HG02852 (cell line): ENCODE measurements at regions not wholly inside any gene's neighbourhood (a gene's known extent, or its start where the extent isn't known, plus 50 kb on each side); places are given as distances from the start of the nearest gene placed in this dataset.
"Not testable (repeated sequence)": the region's sequence is repeated elsewhere in the genome, so short reads cannot be mapped to it uniquely, and the experiment has no call there.

ENCODE experiments used
- ATAC-seq: cut with Tn5 transposase; IDR thresholded peaks from one replicate; pipeline ENCODE4 v1.9.1; 2021; ENCODE audit warnings: mild to moderate bottlenecking, moderate library complexity; ENCODE audit not compliant: unreplicated experiment

DNA sequence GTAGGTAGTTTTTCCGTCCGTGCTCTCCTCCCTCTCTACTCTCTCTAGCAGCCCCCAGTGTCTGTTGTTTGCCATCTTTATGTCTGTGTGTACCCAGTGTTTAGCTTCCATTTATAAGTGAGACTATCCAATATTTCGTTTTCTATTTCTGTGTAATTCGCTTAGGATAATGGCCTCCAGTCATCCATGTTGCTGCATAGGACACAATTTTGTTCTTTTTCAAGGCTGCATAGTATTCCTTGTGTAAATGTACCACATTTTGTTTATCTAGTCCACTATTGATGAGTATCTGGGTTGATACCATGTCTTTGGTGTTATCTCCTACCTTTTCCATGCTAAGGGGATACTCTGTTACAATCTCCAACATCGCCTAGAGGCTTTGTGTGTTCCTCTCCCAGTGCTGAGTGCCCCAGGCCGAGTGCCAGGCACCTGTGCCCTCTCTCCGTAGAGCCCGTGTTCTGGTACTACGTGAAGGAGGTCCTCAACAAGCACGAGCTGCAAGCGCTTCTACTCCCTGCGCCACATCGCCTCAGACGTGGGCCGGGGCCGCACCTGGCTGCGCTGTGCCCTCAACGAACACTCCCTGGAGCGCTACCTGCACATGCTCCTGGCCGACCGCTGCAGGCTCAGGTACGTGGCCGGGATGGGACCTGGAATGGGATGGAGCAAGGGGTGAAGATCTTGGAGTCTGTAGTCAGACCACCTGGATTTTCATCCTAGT is 51.0 kb downstream of the NPIPB11 start:
- not testable (repeated sequence) for ATAC-seq

DNA sequence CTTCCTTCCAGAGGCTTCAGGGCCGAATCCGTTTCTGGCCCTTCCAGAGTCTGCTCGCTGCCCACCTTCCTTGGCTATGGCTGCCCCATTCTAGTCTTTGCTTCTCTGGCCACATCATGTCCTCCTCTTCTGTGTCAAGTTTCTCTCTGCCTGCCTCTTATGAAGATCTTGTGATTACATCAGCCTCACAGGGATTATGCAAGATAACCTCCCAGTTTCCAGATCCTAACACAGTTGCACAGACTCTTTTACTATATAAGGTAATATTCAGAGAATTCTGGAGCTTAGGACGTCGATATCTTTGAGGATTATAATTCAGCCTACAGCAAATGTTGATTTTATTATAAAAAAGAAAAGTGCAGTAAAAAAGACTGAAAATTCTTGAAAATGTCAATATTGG is 52.1 kb downstream of the NPIPB11 start:
- not testable (repeated sequence) for ATAC-seq

DNA sequence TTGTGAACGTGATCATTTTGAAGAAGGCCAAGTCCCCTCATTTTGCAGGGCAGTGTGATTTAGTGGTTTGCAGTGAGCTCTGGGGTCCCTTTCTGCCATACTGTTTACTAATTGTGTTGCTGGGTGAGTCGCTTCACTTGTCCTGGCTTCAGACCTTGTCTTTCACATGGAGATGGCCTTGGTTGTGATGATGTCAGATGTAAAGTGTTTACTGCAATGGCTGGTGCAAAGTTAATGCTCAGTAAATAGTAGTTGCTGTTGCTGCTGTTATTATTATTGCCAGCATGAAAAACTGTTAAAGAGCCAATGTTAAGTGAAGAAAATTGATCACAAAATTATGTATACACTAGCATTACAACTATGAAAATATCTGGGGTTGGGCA is 53.9 kb downstream of the NPIPB11 start:
- not testable (repeated sequence) for ATAC-seq

DNA sequence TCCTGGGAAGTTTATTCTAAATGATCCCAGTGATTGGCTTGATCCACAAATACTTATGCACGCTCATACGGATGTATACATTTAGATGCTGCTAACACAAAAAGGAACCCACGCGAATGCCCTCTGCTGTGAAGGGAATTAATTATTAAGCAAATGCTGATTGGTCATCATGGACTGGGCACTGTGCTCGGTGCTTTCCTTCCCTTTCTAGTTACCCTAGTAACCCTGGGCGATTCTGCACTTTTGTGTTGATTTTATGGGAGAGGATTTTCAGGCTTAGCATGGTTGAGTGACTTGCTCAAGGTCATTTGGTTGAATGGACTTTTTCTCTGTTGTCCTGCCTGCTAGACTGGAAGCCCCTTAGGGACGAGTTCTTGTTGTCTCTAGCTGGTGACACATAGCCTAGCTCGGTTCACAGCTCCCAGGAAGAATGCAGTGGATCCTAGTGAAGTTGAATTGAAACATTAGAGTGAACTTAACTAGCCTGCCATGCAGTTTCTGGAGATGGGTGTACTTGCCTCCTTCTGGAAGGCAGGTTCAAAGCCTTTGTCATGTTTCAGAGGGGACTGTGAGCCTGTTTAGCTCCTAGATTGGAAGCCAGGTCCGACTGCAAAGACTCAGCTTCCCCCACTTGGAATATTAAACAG is 54.4 kb downstream of the NPIPB11 start:
- ATAC-seq, result not testable (repeated sequence)

DNA sequence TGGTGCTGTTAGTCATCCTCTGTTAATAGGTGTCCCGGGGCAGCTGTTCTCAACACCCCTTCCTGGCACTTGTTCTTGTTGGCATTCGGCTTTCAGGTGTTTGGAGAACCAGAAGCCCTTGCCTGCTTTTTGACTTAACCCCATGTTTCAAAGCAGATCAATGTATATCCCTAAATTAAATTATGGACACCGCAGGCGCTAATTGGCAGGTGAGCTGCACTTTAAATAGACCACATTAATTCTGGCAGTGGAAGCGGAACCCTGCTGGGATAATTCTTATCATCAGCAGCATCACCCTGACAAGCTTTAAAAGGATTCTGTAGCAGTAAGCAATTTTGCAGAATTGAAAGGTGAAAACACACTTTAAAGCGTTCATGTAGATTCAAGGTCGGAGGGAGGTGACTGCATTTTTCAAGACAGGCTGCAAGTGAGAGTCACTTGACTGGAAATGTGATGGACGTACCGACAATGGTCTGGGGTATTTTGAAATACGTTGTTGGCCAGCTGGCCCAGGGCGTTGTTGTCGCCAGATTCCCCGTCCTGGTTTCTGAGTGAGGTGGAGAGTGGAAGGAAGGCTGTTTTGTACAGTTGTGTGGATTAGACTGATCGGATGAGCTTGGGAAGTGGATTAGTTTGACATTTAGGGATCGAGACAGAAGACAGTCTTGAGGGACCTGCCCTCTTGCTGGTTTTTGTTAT is 55.1 kb downstream of the NPIPB11 start:
- not testable (repeated sequence) for ATAC-seq

DNA sequence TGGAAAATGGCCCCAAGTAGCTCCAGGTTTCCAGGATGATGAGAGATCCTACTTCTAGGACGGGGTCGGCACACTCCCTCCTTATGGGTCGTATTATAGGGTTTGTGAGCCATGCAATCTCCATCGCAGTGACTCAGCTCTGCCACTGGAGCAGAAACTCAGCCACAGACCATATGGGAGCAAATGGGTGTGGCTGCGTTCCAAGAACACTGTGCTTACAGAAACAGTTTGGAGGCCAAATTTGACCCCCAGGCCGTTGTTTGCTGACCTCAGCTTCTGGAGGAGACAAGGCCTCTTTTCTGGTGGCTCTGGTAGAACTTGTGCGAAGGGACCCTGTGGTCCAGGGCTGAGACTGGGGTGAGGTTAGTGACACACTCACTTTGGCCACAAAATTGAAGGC is 56.5 kb downstream of the NPIPB11 start:
- ATAC-seq, result not testable (repeated sequence)

DNA sequence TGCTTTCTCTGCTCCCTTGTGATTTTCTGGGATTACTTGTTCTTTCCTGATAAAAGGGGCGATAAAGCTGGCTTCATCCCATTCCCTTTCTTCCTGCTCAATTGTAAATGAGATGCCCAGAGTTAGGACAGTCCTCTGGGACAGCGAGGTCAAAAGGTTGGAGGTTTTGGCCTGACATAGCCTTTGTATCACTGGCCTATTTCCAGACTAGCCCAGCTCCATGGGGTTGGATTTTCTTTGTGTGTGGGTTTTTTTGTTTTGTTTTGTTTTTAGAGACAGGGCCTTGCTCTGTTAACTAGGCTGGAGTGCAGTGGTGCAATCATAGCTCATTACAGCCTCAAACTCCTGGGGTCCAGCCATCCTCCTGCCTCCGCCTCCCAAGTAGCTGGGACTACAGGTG is 57.8 kb downstream of the NPIPB11 start:
- ATAC-seq, result not testable (repeated sequence)

DNA sequence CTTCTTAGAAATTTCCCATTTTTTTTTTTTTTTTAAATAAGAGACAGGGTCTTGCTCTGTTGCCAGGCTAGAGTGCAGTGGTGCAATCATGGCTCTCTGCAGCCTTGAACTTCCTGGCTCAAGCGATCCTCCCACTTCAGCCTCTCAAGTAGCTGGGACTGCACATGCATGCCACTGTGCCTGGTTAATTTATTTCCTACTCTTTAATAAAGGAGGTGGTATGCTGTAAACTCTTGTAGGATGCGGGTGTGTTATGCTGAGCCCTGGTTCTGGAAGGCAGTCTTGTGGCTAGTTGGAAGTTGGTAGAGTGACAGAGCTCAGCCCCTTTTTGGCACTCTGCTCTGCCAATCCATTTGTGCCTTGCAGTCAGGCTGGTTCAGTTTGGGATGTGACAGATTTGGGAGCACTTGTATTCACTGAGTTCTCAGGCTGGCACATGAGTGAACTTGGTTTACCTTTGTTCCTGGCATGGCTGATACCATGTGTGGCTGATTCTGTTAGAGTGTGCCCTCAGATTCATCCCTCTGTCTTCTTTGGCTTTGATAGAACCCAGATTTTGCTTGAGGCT is 58.3 kb downstream of the NPIPB11 start:
- ATAC-seq, result not testable (repeated sequence)

DNA sequence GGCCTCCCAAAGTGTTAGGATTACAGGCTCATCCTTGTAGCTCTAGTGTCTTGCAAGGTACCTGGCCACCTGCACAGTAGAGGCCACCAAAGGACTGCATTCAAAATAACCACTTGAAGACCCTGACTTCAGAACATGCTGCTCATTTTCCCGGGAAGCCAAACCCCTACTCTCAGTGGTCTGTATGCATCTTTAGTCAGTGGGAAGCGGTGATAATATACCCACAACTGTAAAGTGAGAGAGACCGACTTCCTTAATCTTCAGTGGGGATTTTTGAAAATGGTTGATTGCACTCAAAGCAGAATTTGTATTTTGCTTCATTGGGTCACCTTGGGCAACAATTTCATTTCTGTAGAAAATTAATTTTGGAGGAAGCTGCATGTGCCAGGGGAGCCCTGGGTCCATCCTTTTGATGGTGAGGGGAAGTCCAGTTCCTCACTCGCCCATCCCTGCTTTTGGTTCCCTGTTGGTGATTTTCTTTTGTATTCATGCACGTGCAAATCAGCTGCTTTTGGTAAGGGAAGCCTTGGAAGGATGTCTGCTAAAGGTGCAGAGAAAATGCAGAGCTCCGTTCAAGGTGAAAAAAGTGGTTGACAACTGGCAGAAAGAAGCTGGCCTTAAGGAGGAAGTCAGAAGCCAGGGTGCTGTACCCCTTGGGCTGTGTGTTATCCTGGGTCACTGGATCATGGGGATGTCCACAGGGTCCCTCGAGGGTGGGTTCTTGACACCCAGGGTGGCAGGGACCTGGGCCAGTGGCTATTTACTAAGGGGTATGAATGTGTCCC is 59.5 kb downstream of the NPIPB11 start:
- ATAC-seq, result not testable (repeated sequence)

DNA sequence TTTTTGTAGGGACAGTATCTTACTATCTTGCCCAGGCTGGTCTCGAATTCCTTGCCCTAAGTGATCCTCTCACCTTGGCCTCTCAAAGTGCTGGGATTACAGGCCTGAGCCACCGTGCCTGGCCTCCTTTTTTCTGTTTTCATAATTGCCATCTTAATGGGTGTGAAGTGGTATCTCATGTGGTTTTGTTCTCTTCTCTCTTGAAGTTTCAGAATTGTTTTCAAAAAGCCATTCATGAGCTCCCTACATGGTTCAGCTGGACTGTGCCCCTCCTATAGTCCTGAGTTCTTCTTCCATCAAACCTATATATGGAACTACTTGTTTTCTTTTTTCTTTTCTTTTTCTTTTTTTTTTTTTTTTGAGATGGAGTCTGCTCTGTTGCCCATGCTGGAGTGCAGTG is 60.3 kb downstream of the NPIPB11 start:
- ATAC-seq, result not testable (repeated sequence)

DNA sequence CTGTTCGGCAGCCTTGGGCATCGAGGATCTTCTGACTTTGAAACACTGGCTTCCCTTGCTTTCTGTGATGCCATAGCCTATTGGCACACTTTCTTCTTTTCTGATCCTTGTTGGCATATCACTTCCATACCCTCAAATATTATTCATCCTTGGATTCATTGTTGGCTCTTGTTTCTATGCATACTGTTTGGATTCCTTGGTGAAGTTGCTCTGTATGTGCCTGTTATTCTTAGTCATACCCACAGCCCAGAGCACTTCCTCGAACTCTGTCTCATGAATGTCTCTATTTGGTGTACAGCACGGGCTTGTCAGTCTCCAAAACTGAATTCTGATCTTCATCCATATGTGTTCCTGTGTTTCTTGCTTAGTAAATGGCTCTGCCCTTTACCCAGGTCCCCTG is 63.6 kb downstream of the NPIPB11 start:
- ATAC-seq, result not testable (repeated sequence)

DNA sequence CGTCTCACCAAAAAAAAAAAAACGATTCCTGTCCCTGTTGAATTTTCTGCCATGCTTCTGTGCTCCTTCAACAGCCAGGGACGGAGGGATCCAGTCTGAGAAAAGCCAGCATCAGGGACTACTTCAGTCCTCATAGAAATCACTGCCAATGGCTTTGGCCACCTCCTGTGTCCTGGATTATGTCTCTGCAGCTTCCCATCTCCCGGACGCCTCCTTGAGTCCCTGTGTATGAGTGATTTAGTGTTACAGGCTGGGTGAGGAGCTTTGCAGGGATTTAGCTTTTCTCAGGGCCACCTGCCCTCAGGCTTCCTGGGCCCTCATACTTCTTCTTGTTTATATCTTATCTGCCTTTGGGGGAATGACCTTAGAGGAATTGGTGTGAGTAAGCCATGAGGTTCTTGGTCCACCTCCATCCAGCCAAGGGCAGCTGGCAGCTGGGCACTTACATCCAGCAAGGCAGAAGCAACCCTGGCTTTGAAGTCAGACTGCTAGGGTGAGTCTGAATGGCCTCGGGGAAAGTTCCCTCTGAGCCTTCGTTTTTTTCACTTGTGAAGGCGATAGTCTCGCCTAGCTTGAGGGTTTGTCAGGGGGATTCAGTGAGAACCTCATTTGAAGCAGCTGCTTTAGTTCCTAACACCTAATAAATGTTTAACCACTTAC is 65.6 kb downstream of the NPIPB11 start:
- ATAC-seq, result not testable (repeated sequence)

DNA sequence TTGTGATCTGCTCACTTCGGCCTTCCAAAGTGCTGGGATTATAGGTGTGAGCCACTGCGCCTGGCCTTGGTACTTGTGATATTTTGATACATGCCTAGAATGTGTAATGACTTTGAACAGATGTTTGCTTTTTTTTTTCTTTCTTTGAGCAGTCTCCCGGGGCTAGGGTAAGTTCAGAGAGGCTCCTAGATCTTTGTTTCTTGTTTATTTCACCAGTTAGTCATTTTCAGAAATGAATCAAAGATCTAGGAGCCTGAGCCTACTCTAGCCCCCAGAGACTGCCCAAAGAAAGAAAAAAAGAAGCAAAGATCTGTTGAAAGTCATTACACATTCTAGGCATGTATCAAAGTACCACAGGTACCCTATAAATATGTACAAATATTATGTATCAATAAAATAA is 66.3 kb downstream of the NPIPB11 start:
- ATAC-seq, result not testable (repeated sequence)

DNA sequence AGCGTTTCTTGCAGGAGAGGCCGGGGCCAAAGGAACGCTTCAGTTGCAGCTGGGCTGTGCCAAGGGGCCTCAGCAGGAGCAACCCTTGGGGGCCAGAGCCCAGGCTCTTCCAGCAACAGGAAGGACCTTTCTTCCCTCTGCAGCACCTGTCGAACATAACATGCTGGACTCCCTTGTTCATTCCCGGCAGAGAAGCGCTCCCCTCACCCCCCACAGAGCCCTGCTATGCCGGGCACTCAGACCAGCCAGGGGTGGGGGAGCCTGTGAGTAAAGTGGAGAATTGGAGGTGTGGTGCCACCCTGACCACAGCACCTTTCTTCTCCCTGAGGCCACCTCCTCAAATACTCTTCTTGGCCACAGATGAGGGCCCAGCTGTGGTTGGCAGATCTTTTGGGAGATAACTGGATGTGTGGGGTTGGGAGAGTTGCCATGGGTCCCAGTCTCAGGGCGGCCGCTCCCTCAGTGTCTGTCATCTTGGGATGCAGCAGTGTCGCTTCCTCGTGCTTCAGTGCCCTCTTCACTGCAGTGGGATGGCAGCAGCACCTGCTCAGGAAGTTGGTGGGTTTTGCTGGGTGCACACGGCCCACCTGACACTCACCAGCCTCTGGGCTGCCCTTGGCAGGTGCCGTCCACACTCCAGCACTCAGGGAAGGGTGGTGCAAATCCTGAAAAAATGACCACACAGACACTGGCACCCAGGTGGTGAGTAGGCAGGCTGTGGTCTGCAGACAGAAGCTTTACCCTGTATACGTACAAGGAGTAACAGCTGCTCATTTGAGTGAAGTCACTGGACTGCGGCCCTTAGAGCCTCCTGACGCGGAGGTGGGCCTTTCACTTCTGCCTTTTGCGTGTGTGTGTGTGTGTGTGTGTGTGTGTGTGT is 67.5 kb downstream of the NPIPB11 start:
- ATAC-seq, result peak; percentile 67

DNA sequence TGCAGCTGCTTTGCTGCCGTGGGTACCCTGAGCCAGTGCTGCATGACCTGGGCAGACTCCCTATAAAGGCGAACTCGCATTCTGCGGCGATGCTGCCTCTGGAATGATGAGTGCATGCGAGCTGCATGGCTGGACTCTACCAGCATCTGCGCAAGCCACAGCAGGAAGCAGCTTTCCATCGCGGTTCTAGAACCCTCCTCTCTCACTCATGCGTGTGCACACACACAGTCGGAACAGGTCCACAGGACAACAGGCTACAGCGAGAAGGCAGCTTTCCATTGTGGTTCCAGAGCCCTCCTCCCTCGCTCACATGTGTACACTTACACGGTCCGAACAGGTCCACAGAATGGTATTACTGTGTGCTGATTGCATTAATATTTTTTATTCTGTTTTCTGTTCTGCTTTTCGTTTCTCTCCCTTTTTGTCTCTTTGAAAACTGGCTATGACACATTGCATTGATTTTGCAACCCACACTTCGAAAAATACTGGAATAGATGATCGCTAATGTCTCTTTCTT is 69.1 kb downstream of the NPIPB11 start:
- not testable (repeated sequence) for ATAC-seq

DNA sequence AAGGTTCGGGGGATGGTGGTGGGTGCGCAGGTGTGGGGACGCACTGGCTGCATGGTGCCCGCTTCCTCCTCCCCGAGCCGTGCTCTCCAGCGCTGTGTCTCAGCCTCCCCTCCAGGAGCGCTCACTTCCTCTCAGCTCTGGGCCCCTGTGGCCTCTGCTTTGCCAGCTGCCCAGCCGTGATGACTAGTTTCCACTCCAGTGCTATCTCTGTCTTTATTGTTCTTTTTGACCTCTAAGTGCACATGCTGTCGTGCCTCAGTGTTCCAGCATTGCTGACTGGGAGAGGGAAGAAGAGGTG is 71.0 kb downstream of the NPIPB11 start:
- ATAC-seq, result not testable (repeated sequence)

DNA sequence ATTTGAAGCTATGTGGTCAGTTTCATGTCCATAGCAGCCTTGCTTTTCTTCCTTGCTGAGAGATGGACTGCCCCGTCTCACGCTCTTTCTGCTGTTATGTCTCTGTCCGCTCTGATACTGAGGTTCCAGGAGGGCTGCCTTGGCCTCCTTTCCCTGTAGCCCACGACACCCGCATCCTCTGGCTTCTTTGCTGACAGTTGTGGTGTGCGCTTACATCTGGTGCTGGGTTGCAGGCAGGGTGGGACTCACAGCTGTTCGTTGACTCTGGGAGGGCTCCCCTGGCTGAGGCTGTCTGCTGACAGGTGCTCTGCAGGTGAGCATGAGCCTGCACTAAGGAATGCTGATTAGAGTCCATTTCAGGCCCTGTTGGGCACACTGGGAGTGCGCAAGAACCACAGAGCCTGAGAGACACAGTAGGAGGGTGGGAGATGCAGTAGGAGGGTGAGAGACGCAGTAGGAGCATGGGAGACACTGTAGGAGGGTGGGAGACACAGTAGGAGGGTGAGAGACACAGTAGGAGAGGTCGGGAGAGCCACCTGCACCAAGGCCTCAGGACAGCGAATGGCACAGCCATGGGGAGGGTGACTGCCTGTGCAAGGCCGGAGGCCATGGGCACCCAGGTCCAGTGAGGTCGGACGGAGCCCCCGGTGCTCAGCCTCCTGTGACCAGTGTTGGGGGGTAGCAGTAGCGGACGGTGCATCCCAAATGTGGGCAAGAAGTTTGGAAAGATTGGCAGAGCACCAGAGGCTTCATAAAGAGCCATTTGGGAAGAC is 71.5 kb downstream of the NPIPB11 start:
- ATAC-seq, result not testable (repeated sequence)

DNA sequence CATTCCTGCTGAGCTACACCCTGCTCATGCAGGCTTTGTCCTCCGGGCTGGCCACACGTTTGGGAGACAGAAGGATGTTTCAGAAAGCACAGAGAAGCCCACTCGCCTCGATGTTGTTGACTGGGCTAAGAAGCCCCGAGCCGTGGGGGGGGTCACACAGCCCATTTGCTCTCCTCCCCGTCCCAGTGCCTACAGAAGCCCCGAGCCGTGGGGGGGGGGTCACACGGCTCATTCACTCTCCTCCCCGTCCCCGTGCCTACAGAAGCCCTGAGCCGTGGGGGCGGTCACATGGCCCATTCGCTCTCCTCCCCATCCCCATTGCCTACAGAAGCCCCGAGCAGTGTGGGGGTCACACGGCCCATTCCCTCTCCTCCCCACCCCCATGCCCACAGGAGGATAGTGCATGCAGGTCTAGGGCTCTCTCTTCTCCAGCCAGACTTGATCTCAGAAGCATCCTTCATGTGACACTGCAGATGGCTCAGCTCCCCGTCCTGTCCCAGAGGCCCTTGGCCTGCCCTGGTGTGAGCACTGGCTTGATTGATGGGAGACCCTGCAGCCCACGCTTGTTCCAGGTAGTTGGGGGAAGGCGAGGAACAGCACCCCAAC is 72.9 kb downstream of the NPIPB11 start:
- not testable (repeated sequence) for ATAC-seq
